Testis (tissue), 2 donors: ENCODE measurements at regions not wholly inside any gene's neighbourhood (a gene's known extent, or its start where the extent isn't known, plus 50 kb on each side); places are given as distances from the start of the nearest gene placed in this dataset.

ENCODE experiments used
- DNase-seq: peaks from one replicate; pipeline ENCODE4 v3.0.0-alpha.2; 2019
- H3K27ac ChIP-seq, 2 donors: fragments of 200-600 bp; sonication (generic); one replicate each; pipeline ENCODE4 v1.5.1; 2019
- H3K27me3 ChIP-seq: fragments of 200-600 bp; sonication (generic); one replicate; pipeline ENCODE4 v1.5.1; 2019
- H3K36me3 ChIP-seq: fragments of 200-600 bp; sonication (generic); one replicate; pipeline ENCODE4 v1.5.1; 2017; ENCODE audit warnings: low read depth; ENCODE audit errors: missing control alignments
- H3K4me1 ChIP-seq: fragments of 200-600 bp; sonication (generic); one replicate; pipeline ENCODE4 v1.5.1; 2019
- H3K4me3 ChIP-seq, 2 donors: fragments of 200-600 bp; sonication (generic); one replicate each; pipeline ENCODE4 v1.5.1; 2017 to 2019
- H3K9me3 ChIP-seq: fragments of 200-600 bp; sonication (generic); one replicate; pipeline ENCODE4 v1.5.1; 2017
- POLR2A ChIP-seq: fragments of 450-650 bp; IDR thresholded peaks from one replicate; pipeline ENCODE4 v1.6.1; 2017; ENCODE audit warnings: antibody characterized with exemption, mild to moderate bottlenecking, moderate library complexity
- WGBS, 2 donors: methylation state at CpG; one replicate each; pipeline ENCODE4 v1.1.5; 2018; 5-methylcytosine and 5-hydroxymethylcytosine counted together
- intact Hi-C: fragments of 100-400 bp; cut with DNase I; formaldehyde crosslinking; loops from one replicate; pipeline ENCODE4 v1.15.1; 2023; ENCODE audit warnings: low total_unique reads
- TF ChIP-seq, protein P1 (sequence below), 3 experiments: fragments of 450-650 bp in 2 of 3; fragments of 200-600 bp in 1 of 3; sonication (generic) in 1 of 3; IDR thresholded peaks; one replicate each; pipeline ENCODE4 v1.5.1; 2016 to 2019; ENCODE audit warnings: antibody characterized with exemption in 3 of 3, mild to moderate bottlenecking in 2 of 3, moderate library complexity in 1 of 3

DNA sequence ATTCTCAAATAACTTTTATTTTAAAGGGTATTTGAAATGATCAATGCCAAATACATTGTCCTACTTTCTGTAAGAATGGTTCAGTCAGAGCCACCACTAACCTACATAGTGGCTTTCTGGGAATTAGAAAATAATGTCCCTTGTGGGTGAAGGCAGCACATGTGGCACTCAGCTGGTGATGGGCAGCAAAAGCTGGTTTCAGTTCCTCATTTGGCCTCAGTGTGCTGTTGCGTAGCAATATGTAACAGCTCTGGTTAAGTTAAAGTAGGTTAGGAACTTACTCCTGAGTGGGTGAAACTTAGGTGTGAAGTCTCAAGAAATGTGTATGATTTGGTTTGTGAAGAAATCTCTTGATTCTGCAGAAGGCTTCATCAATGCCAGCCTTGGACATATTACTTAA, 99.6 kb upstream of the SPEF2 start:
- intact Hi-C loops: no loop called here
- Histone ChIP-seq H3K36me3 (no peaks in the 10 kb centered on the region), H3K4me3 (no peak overlapping the region), H3K9me3 (no peaks in the 10 kb centered on the region), H3K4me1 (no peaks in the 10 kb centered on the region), H3K27ac (no peak overlapping the region), H3K27me3 (no peaks in the 10 kb centered on the region)
- WGBS, 2 donors: 69 to 93% methylated on average over 1 of the region's 1 CpG
- DNase-seq: no peak
- TF ChIP-seq, protein P1, sequence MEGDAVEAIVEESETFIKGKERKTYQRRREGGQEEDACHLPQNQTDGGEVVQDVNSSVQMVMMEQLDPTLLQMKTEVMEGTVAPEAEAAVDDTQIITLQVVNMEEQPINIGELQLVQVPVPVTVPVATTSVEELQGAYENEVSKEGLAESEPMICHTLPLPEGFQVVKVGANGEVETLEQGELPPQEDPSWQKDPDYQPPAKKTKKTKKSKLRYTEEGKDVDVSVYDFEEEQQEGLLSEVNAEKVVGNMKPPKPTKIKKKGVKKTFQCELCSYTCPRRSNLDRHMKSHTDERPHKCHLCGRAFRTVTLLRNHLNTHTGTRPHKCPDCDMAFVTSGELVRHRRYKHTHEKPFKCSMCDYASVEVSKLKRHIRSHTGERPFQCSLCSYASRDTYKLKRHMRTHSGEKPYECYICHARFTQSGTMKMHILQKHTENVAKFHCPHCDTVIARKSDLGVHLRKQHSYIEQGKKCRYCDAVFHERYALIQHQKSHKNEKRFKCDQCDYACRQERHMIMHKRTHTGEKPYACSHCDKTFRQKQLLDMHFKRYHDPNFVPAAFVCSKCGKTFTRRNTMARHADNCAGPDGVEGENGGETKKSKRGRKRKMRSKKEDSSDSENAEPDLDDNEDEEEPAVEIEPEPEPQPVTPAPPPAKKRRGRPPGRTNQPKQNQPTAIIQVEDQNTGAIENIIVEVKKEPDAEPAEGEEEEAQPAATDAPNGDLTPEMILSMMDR (IDR thresholded peaks at IDR 0.05): no peak
- TF ChIP-seq POLR2A: no peak

- Histone ChIP-seq H3K36me3 (no peaks in the 10 kb centered on the region), H3K4me1 (no peaks in the 10 kb centered on the region), H3K27ac (no peak overlapping the region), H3K9me3 (no peaks in the 10 kb centered on the region), H3K27me3 (no peaks in the 10 kb centered on the region), H3K4me3 (no peak overlapping the region)
- WGBS, 2 donors: 46 to 68% methylated on average over 1 of the region's 1 CpG
- TF ChIP-seq, protein P1 (IDR thresholded peaks at IDR 0.05): no peak
- no peak for TF ChIP-seq POLR2A
- no peak for DNase-seq
- intact Hi-C loops: no loop called here
Measured at GRCh38 chr5:35516271-35516670, 101.4 kb upstream of the SPEF2 start.

DNA sequence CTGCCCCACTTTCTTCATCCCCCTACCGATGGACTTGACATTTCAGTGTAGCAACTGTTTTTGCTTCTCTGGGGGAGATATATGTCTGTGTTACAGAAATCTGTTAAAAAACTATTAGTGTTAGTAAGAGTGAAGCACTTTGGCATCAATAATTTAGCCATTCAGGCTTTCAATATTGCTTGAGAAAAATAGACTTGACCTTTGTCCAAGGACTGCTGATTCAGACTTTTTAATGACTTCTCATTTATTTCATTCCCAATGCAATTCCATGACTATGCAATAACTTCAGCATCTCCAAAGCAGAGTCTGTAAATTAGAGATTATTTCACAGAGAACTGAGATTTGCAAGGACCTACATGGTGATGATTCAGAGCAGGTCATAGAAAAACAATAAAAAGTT, 104.1 kb upstream of the SPEF2 start:
- H3K27ac ChIP-seq: no peak overlapping the region

DNA sequence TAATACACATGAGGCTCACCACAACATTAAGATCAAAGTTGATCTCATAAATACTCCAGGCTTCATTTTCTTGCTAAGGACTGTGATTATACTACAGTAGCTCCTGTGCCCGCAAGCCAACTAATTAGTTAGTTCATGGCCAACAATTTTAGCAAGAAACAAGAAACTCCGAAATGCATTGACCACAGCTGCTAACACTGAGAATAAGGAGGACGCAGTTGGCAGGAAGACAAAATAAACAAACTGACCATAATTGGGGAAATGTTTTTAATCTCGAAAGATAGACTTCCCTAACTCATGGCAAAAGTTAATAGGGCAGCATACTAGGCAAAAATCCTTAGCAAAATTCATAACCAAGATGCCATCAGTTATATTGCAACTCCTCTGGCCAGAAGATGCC, 115.5 kb upstream of the SPEF2 start:
- Histone ChIP-seq H3K36me3 (no peaks in the 10 kb centered on the region), H3K4me3 (no peak overlapping the region), H3K9me3 (no peaks in the 10 kb centered on the region), H3K4me1 (no peaks in the 10 kb centered on the region), H3K27ac (no peak overlapping the region), H3K27me3 (no peaks in the 10 kb centered on the region)
- 37 to 54% methylated on average over 4 of the region's 4 CpGs for WGBS, 2 donors
- intact Hi-C loops: no loop called here
- TF ChIP-seq, protein P1 (IDR thresholded peaks at IDR 0.05): no peak
- no peak for TF ChIP-seq POLR2A
- no peak for DNase-seq

More for the DNA sequence above, 104.1 kb upstream of the SPEF2 start:
- no peaks in the 10 kb centered on the region for H3K36me3 ChIP-seq
- TF ChIP-seq POLR2A: no peak
- TF ChIP-seq, protein P1 (IDR thresholded peaks at IDR 0.05): no peak
- no peak overlapping the region for H3K4me3 ChIP-seq
- no peaks in the 10 kb centered on the region for H3K4me1 ChIP-seq
- 65 to 80% methylated on average over 1 of the region's 1 CpG for WGBS, 2 donors
- DNase-seq: no peak
- intact Hi-C loops: no loop called here
- H3K27me3 ChIP-seq: no peaks in the 10 kb centered on the region
- H3K9me3 ChIP-seq: no peaks in the 10 kb centered on the region

DNA sequence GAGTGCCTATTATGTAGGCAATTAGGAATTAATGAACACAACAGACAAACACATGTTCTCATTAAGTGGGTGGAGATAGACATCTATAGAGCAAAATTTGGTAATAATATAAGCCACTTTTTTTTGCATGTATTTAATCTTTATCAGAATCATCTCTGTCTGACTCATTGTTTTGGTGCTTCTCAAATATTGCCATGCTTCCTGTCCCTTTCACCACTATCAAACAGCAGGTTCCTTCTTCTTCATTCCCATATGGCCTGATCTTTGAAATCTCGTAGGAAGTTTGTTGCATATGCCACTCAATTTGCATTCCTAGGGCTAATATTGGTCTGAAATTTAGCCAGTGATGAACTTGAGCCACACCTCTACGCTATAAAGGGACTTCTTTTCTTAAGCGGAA, 128.9 kb upstream of the SPEF2 start:
- TF ChIP-seq, protein P1 (IDR thresholded peaks at IDR 0.05): no peak
- no peak for TF ChIP-seq POLR2A
- Histone ChIP-seq H3K9me3 (no peaks in the 10 kb centered on the region), H3K27ac (no peak overlapping the region), H3K27me3 (no peaks in the 10 kb centered on the region), H3K4me3 (no peak overlapping the region), H3K36me3 (no peaks in the 10 kb centered on the region), H3K4me1 (no peaks in the 10 kb centered on the region)
- WGBS, 2 donors: 85 to 92% methylated on average over 3 of the region's 3 CpGs
- no peak for DNase-seq
- intact Hi-C loops: no loop called here
